ENCODE measurements at regions not wholly inside any gene's neighbourhood (a gene's known extent, or its start where the extent isn't known, plus 50 kb on each side); places are given as distances from the start of the nearest gene placed in this dataset.

DNA sequence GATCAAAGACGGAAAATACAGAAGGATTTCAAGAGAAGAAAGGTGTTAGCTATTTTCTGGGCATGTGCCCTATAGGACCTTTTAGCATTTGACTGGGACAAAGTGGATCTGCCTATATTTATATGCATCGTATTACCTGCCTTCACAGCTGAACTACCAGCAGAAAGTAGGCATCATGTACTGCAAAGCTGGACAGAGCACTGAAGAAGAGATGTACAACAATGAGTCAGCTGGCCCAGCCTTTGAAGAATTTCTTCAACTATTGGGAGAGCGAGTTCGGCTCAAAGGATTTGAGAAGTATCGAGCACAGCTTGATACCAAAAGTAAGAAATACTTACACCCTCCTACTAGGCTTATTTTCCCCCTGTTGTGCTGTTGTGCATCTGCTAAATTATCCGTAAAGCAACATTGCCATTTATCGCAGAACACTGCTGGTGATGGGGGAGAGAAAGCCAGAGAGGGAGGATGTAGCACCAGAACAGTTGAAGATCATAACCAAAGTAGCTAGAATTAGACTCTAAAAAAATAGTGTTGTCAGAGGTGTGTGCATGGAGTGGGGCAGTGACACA, 282.0 kb upstream of the RGS6 start:
- DNase-seq (no peak), ATAC-seq (ENCODE audit: insufficient read depth, low FRiP score) (no peak)
- WGBS, 2 donors: 98% methylated on average over 7 of the region's 7 CpGs
- Histone ChIP-seq H3K4me3 (no peak overlapping the region), H3K9me3 (ENCODE audit: control insufficient read depth in 4 of 4, insufficient read depth in 3 of 4, low read length in 3 of 4) (peaks cover 0 to 11% (median 0%) of the 10 kb centered on the region in 4 donors), H3K27me3 (ENCODE audit: control insufficient read depth in 3 of 3, insufficient read depth in 3 of 3, low read length in 2 of 3) (no peaks in the 10 kb centered on the region), H3K36me3 (ENCODE audit: control insufficient read depth in 4 of 4, insufficient read depth in 4 of 4, low read length in 4 of 4) (peaks cover 0 to 3% (median 0%) of the 10 kb centered on the region in 4 donors), H3K4me1 (ENCODE audit: control insufficient read depth in 5 of 5, insufficient read depth in 5 of 5, low read length in 5 of 5) (peaks cover 0 to 15% (median 1%) of the 10 kb centered on the region in 5 donors), H3K9ac (ENCODE audit: insufficient read depth in 1 of 2, low read length in 2 of 2) (no peak overlapping the region), H3K27ac (ENCODE audit: low read depth in 1 of 2, low read length in 1 of 2) (peak overlapping the region in 1 of 2 donors; percentile 24)
- TF ChIP-seq, protein P1, sequence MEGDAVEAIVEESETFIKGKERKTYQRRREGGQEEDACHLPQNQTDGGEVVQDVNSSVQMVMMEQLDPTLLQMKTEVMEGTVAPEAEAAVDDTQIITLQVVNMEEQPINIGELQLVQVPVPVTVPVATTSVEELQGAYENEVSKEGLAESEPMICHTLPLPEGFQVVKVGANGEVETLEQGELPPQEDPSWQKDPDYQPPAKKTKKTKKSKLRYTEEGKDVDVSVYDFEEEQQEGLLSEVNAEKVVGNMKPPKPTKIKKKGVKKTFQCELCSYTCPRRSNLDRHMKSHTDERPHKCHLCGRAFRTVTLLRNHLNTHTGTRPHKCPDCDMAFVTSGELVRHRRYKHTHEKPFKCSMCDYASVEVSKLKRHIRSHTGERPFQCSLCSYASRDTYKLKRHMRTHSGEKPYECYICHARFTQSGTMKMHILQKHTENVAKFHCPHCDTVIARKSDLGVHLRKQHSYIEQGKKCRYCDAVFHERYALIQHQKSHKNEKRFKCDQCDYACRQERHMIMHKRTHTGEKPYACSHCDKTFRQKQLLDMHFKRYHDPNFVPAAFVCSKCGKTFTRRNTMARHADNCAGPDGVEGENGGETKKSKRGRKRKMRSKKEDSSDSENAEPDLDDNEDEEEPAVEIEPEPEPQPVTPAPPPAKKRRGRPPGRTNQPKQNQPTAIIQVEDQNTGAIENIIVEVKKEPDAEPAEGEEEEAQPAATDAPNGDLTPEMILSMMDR (IDR thresholded peaks at IDR 0.05; ENCODE audit: control extremely low read depth, extremely low read depth): no peak

- ATAC-seq (ENCODE audit: insufficient read depth, low FRiP score) (no peak), DNase-seq (peak; percentile 61 to 94 (median 90))
- peaks cover 0 to 15% (median 1%) of the 10 kb centered on the region in 5 donors for H3K4me1 ChIP-seq (ENCODE audit: control insufficient read depth in 5 of 5, insufficient read depth in 5 of 5, low read length in 5 of 5)
These were observed 281.0 kb upstream of the RGS6 start for GRCh38 chr14:71651228-71651627.

DNA sequence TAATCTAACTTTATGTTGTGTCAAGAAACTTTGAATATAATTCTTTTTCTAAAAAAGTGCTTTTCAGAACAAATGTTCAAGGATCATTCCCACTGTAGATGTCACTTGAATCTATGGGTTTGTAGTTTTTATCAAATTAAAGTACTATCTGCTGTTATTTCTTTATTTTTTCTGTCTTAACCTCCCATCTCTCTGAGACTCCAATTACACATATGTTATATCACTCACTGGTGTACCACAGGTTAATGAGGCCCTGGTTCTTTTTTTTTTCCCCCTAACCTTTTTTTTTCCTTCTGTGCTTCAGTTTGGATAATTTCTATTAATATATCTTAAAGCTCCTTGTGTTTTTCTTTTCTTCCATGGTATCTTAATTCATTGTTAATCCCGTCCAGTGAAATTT, 279.9 kb upstream of the RGS6 start:
- no peak overlapping the region for H3K9ac ChIP-seq (ENCODE audit: insufficient read depth in 1 of 2, low read length in 2 of 2)
- ATAC-seq (ENCODE audit: insufficient read depth, low FRiP score) (no peak), DNase-seq (no peak)
- WGBS, 2 donors: 84 to 89% methylated on average over 1 of the region's 1 CpG
- H3K4me3 ChIP-seq: no peak overlapping the region
- H3K27ac ChIP-seq (ENCODE audit: low read depth in 1 of 2, low read length in 1 of 2): no peak overlapping the region
- H3K4me1 ChIP-seq (ENCODE audit: control insufficient read depth in 5 of 5, insufficient read depth in 5 of 5, low read length in 5 of 5): peaks cover 0 to 15% (median 1%) of the 10 kb centered on the region in 5 donors
- H3K9me3 ChIP-seq (ENCODE audit: control insufficient read depth in 4 of 4, insufficient read depth in 3 of 4, low read length in 3 of 4): peaks cover 0 to 11% (median 0%) of the 10 kb centered on the region in 4 donors
- TF ChIP-seq, protein P1 (IDR thresholded peaks at IDR 0.05; ENCODE audit: control extremely low read depth, extremely low read depth): no peak
- H3K36me3 ChIP-seq (ENCODE audit: control insufficient read depth in 4 of 4, insufficient read depth in 4 of 4, low read length in 4 of 4): peaks cover 0 to 3% (median 0%) of the 10 kb centered on the region in 4 donors
- no peaks in the 10 kb centered on the region for H3K27me3 ChIP-seq (ENCODE audit: control insufficient read depth in 3 of 3, insufficient read depth in 3 of 3, low read length in 2 of 3)

More at GRCh38 chr14:71651228-71651627, 281.0 kb upstream of the RGS6 start:
- Histone ChIP-seq H3K4me3 (no peak overlapping the region), H3K9ac (ENCODE audit: insufficient read depth in 1 of 2, low read length in 2 of 2) (peak overlapping the region in 1 of 2 donors; percentile 50), H3K36me3 (ENCODE audit: control insufficient read depth in 4 of 4, insufficient read depth in 4 of 4, low read length in 4 of 4) (peaks cover 0 to 3% (median 0%) of the 10 kb centered on the region in 4 donors), H3K27ac (ENCODE audit: low read depth in 1 of 2, low read length in 1 of 2) (peak overlapping the region in 1 of 2 donors; percentile 21), H3K27me3 (ENCODE audit: control insufficient read depth in 3 of 3, insufficient read depth in 3 of 3, low read length in 2 of 3) (no peaks in the 10 kb centered on the region), H3K9me3 (ENCODE audit: control insufficient read depth in 4 of 4, insufficient read depth in 3 of 4, low read length in 3 of 4) (peaks cover 0 to 11% (median 0%) of the 10 kb centered on the region in 4 donors)
- TF ChIP-seq, protein P1 (IDR thresholded peaks at IDR 0.05; ENCODE audit: control extremely low read depth, extremely low read depth): no peak
- WGBS, 2 donors: 33 to 60% methylated on average over 1 of the region's 1 CpG

Measured in lung (tissue), 11 donors.